ENCODE measurements at regions not wholly inside any gene's neighbourhood (a gene's known extent, or its start where the extent isn't known, plus 50 kb on each side); places are given as distances from the start of the nearest gene placed in this dataset.

GRCh38 chr1:184284900-184285299 lies 101.9 kb upstream of the C1orf21 start:
- no peak for TF ChIP-seq CTCF (IDR thresholded peaks at IDR 0.05)
- TF ChIP-seq POLR2AphosphoS5 (IDR thresholded peaks at IDR 0.05), result no peak
- TF ChIP-seq POLR2A (IDR thresholded peaks at IDR 0.05), result no peak
- no peak for TF ChIP-seq EP300 (IDR thresholded peaks at IDR 0.05)

Measured in upper lobe of left lung (tissue), 4 donors.